ENCODE measurements at regions not wholly inside any gene's neighbourhood (a gene's known extent, or its start where the extent isn't known, plus 50 kb on each side); places are given as distances from the start of the nearest gene placed in this dataset.

DNA sequence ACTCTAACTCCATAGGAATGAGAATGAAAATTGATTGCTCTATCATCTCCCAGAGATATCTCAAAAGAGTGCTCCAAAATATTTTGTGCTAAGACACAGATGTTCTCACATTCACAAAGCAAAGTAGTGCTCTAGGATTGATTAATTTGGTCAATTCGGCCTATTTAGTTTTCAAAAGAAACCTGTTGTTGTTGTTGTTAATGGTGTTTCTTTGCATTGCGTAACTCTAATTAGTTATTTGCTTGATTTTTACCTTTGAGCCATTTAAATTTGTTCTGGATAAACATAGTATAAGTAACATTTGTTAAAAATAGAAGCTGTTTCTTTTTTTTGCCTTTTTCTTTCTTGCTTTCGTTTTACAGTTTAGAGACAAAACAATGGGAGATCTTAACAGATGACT lies 382.5 kb downstream of the CAAP1 start:
- TF ChIP-seq, protein P1, sequence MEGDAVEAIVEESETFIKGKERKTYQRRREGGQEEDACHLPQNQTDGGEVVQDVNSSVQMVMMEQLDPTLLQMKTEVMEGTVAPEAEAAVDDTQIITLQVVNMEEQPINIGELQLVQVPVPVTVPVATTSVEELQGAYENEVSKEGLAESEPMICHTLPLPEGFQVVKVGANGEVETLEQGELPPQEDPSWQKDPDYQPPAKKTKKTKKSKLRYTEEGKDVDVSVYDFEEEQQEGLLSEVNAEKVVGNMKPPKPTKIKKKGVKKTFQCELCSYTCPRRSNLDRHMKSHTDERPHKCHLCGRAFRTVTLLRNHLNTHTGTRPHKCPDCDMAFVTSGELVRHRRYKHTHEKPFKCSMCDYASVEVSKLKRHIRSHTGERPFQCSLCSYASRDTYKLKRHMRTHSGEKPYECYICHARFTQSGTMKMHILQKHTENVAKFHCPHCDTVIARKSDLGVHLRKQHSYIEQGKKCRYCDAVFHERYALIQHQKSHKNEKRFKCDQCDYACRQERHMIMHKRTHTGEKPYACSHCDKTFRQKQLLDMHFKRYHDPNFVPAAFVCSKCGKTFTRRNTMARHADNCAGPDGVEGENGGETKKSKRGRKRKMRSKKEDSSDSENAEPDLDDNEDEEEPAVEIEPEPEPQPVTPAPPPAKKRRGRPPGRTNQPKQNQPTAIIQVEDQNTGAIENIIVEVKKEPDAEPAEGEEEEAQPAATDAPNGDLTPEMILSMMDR (IDR thresholded peaks at IDR 0.05; ENCODE audit: low read depth, low read length, poor library complexity, severe bottlenecking): no peak
- no peak for TF ChIP-seq EZH2phosphoT487 (IDR thresholded peaks at IDR 0.05; ENCODE audit: borderline replicate concordance, low read length)
